22Rv1 (cell line): ENCODE measurements at regions not wholly inside any gene's neighbourhood (a gene's known extent, or its start where the extent isn't known, plus 50 kb on each side); places are given as distances from the start of the nearest gene placed in this dataset.

ENCODE experiments used
- ZFX ChIP-seq: fragments of 450-650 bp; IDR thresholded peaks from 2 replicates; pipeline ENCODE4 v1.6.1; 2017; ENCODE audit warnings: antibody characterized with exemption, borderline replicate concordance
- TF ChIP-seq, protein P1 (sequence below): fragments of 450-650 bp; IDR thresholded peaks from 2 replicates; pipeline ENCODE4 v1.5.1; 2017; ENCODE audit warnings: mild to moderate bottlenecking

DNA sequence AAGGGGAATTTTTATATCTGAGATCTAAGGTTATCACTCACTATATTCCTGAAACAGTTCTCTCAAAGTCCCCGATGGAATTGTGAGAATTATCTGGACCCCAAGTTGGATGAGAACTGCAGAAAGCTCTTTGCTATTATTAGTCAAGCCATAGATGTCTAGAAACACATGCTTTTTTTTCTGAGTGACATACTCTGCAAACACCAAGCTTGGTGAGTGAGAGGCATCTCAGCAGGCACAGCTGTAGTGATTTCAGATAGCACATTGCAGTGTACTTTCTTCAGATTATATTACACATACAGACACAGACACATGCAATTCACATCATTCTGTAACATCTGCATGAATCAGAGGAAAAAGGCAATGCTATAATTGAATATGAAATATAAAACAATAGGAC lies 111.1 kb upstream of the UFL1 start:
- TF ChIP-seq, protein P1, sequence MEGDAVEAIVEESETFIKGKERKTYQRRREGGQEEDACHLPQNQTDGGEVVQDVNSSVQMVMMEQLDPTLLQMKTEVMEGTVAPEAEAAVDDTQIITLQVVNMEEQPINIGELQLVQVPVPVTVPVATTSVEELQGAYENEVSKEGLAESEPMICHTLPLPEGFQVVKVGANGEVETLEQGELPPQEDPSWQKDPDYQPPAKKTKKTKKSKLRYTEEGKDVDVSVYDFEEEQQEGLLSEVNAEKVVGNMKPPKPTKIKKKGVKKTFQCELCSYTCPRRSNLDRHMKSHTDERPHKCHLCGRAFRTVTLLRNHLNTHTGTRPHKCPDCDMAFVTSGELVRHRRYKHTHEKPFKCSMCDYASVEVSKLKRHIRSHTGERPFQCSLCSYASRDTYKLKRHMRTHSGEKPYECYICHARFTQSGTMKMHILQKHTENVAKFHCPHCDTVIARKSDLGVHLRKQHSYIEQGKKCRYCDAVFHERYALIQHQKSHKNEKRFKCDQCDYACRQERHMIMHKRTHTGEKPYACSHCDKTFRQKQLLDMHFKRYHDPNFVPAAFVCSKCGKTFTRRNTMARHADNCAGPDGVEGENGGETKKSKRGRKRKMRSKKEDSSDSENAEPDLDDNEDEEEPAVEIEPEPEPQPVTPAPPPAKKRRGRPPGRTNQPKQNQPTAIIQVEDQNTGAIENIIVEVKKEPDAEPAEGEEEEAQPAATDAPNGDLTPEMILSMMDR: no peak
- TF ChIP-seq ZFX: no peak
